GM23338 (cell line): ENCODE measurements at regions not wholly inside any gene's neighbourhood (a gene's known extent, or its start where the extent isn't known, plus 50 kb on each side); places are given as distances from the start of the nearest gene placed in this dataset.

Experiments used
- ATAC-seq: fragments of 200-7000 bp; cut with Tn5 transposase; 3 replicates; pipeline ENCODE4 v1.9.1; 2020
- DNase-seq: peaks from one replicate; pipeline ENCODE4 v3.0.0-alpha.2; 2015; ENCODE audit warnings: low spot score
- H2AFZ ChIP-seq: fragments of 200-600 bp; sonication (generic); 2 replicates; pipeline ENCODE4 v1.8.0; 2016; ENCODE audit warnings: antibody characterized with exemption, mild to moderate bottlenecking, moderate library complexity
- H3F3A ChIP-seq: fragments of 200-600 bp; sonication (generic); replicated peaks from 2 replicates; pipeline ENCODE4 v1.8.0; 2017; ENCODE audit warnings: antibody characterized with exemption, mixed run types, low read depth
- H3K27ac ChIP-seq: fragments of 200-600 bp; sonication (generic); 2 replicates; pipeline ENCODE4 v1.6.1; 2016; ENCODE audit warnings: low read depth
- H3K27me3 ChIP-seq: fragments of 200-600 bp; sonication (generic); 2 replicates; pipeline ENCODE4 v1.8.0; 2016; ENCODE audit warnings: mild to moderate bottlenecking, mixed run types, moderate library complexity; ENCODE audit not compliant: insufficient read depth
- H3K36me3 ChIP-seq: fragments of 200-600 bp; sonication (generic); 2 replicates; pipeline ENCODE4 v1.8.0; 2016; ENCODE audit warnings: mild to moderate bottlenecking; ENCODE audit not compliant: insufficient read depth
- H3K4me1 ChIP-seq: fragments of 200-600 bp; sonication (generic); 2 replicates; pipeline ENCODE4 v1.8.0; 2016; ENCODE audit warnings: mild to moderate bottlenecking, moderate library complexity; ENCODE audit not compliant: insufficient read depth
- H3K4me2 ChIP-seq: fragments of 200-600 bp; sonication (generic); 2 replicates; pipeline ENCODE4 v1.7.1; 2017; ENCODE audit warnings: mixed run types
- H3K4me3 ChIP-seq: fragments of 200-600 bp; sonication (generic); 2 replicates; pipeline ENCODE4 v1.6.1; 2016; ENCODE audit warnings: mixed run types
- H3K79me2 ChIP-seq: fragments of 200-600 bp; sonication (generic); replicated peaks from 2 replicates; pipeline ENCODE4 v1.8.0; 2017; ENCODE audit warnings: mild to moderate bottlenecking; ENCODE audit not compliant: insufficient read depth
- H3K9me2 ChIP-seq: fragments of 200-600 bp; sonication (generic); 2 replicates; pipeline ENCODE4 v1.8.0; 2017; ENCODE audit not compliant: insufficient read depth
- H4K20me1 ChIP-seq: fragments of 200-600 bp; sonication (generic); replicated peaks from 2 replicates; pipeline ENCODE4 v1.8.0; 2017; ENCODE audit warnings: mild to moderate bottlenecking; ENCODE audit not compliant: insufficient read depth
- H3K27ac Mint-ChIP-seq: 2 replicates; pipeline ENCODE4 v1.8.0; 2020; ENCODE audit warnings: inconsistent platforms, mild to moderate bottlenecking, moderate library complexity, mixed read lengths
- H3K27me3 Mint-ChIP-seq: 3 replicates; pipeline ENCODE4 v1.8.0; 2022; ENCODE audit warnings: low read depth, mild to moderate bottlenecking, moderate library complexity, mixed read lengths, inconsistent platforms; ENCODE audit not compliant: insufficient read depth, poor library complexity
- H3K36me3 Mint-ChIP-seq: 3 replicates; pipeline ENCODE4 v1.8.0; 2021; ENCODE audit warnings: low read depth, mild to moderate bottlenecking, inconsistent platforms, moderate library complexity, mixed read lengths
- H3K4me1 Mint-ChIP-seq: 3 replicates; pipeline ENCODE4 v1.8.0; 2020; ENCODE audit warnings: mild to moderate bottlenecking, inconsistent platforms, mixed read lengths
- H3K4me3 Mint-ChIP-seq: 3 replicates; pipeline ENCODE4 v1.8.0; 2021; ENCODE audit warnings: moderate library complexity, mild to moderate bottlenecking, inconsistent platforms, mixed read lengths
- H3K9me3 Mint-ChIP-seq: 3 replicates; pipeline ENCODE4 v1.8.0; 2020; ENCODE audit warnings: moderate library complexity, mild to moderate bottlenecking, inconsistent platforms, mixed read lengths
- CREB1 ChIP-seq: fragments of 250-450 bp; sonication (Bioruptor Pico); IDR thresholded peaks from 2 replicates; pipeline ENCODE4 v1.5.0; 2020; ENCODE audit warnings: low read depth, mild to moderate bottlenecking, moderate library complexity
- EZH2phosphoT487 ChIP-seq: fragments of 200-600 bp; sonication (generic); IDR thresholded peaks from one replicate; pipeline ENCODE4 v1.8.1; 2018; ENCODE audit warnings: antibody characterized with exemption; ENCODE audit not compliant: unreplicated experiment
- JUNB ChIP-seq: IDR thresholded peaks from one replicate; pipeline ENCODE4 v1.6.1; 2016; ENCODE audit warnings: antibody characterized with exemption; ENCODE audit not compliant: unreplicated experiment
- NANOG ChIP-seq: IDR thresholded peaks from 2 replicates; pipeline ENCODE4 v1.6.1; 2016; ENCODE audit warnings: antibody characterized with exemption, borderline replicate concordance
- POLR2AphosphoS5 ChIP-seq: IDR thresholded peaks from 2 replicates; pipeline ENCODE4 v1.6.1; 2016; ENCODE audit warnings: antibody characterized with exemption, low read depth
- STAT1 ChIP-seq: IDR thresholded peaks from one replicate; pipeline ENCODE4 v1.6.1; 2016; ENCODE audit warnings: antibody characterized with exemption; ENCODE audit not compliant: unreplicated experiment
- ZNF114 ChIP-seq: fragments of 250-450 bp; sonication (Bioruptor Pico); IDR thresholded peaks from 2 replicates; pipeline ENCODE4 v1.5.0; 2020; ENCODE audit warnings: mild to moderate bottlenecking, moderate library complexity
- ZNF331 ChIP-seq: fragments of 250-450 bp; sonication (Bioruptor Pico); IDR thresholded peaks from 2 replicates; pipeline ENCODE4 v1.5.0; 2020; ENCODE audit warnings: low read depth, mild to moderate bottlenecking, moderate library complexity
- TF ChIP-seq, protein P1 (sequence below), 2 experiments: fragments of 200-600 bp in 1 of 2; sonication (generic) in 1 of 2; conservative IDR thresholded peaks; 2 replicates each; pipeline versions ENCODE4 v1.5.1 to v1.6.1; 2016 to 2017; ENCODE audit warnings: antibody characterized with exemption in 2 of 2, low read depth in 2 of 2, mild to moderate bottlenecking in 2 of 2, moderate library complexity in 1 of 2
- TF ChIP-seq, protein P2 (sequence below): IDR thresholded peaks from 2 replicates; pipeline ENCODE4 v1.6.1; 2016; ENCODE audit warnings: antibody characterized with exemption
- TF ChIP-seq, protein P3 (sequence below): fragments of 250-450 bp; sonication (Bioruptor Pico); IDR thresholded peaks from 2 replicates; pipeline ENCODE4 v1.5.0; 2020; ENCODE audit warnings: mild to moderate bottlenecking, moderate library complexity

DNA sequence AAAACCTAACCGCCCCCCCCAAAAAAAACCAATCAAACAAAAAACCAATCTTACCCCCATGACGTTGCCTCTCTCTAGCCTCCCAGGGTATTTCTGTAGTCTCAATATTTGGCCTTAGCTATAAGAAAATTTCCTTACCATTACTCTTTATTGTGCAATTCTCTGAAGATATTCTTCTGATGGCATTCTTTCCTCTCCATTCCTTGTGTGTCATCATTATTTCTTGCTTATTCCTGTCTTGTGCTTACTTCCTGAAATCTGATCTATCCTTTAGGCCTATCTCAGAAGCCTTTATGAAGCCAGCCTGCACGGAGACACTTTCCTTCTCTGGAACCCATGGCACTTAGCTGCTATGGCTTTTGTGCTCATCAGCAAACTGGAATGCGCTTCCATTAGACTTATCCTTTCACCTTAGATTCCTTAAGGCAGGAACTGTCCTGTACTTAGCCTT lies 65.9 kb upstream of the DDR1 start (continued):
- TF ChIP-seq, protein P1, sequence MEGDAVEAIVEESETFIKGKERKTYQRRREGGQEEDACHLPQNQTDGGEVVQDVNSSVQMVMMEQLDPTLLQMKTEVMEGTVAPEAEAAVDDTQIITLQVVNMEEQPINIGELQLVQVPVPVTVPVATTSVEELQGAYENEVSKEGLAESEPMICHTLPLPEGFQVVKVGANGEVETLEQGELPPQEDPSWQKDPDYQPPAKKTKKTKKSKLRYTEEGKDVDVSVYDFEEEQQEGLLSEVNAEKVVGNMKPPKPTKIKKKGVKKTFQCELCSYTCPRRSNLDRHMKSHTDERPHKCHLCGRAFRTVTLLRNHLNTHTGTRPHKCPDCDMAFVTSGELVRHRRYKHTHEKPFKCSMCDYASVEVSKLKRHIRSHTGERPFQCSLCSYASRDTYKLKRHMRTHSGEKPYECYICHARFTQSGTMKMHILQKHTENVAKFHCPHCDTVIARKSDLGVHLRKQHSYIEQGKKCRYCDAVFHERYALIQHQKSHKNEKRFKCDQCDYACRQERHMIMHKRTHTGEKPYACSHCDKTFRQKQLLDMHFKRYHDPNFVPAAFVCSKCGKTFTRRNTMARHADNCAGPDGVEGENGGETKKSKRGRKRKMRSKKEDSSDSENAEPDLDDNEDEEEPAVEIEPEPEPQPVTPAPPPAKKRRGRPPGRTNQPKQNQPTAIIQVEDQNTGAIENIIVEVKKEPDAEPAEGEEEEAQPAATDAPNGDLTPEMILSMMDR (conservative IDR thresholded peaks at IDR 0.05; ENCODE audit: low read depth in 2 of 2) = no peak
- no peak for TF ChIP-seq CREB1
- TF ChIP-seq ZNF114 (CRISPR knock-in tag) = no peak
- no peak for TF ChIP-seq EZH2phosphoT487
- no peak for TF ChIP-seq ZNF331
- TF ChIP-seq NANOG = no peak
- TF ChIP-seq, protein P2, sequence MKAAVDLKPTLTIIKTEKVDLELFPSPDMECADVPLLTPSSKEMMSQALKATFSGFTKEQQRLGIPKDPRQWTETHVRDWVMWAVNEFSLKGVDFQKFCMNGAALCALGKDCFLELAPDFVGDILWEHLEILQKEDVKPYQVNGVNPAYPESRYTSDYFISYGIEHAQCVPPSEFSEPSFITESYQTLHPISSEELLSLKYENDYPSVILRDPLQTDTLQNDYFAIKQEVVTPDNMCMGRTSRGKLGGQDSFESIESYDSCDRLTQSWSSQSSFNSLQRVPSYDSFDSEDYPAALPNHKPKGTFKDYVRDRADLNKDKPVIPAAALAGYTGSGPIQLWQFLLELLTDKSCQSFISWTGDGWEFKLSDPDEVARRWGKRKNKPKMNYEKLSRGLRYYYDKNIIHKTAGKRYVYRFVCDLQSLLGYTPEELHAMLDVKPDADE = no peak

DNA sequence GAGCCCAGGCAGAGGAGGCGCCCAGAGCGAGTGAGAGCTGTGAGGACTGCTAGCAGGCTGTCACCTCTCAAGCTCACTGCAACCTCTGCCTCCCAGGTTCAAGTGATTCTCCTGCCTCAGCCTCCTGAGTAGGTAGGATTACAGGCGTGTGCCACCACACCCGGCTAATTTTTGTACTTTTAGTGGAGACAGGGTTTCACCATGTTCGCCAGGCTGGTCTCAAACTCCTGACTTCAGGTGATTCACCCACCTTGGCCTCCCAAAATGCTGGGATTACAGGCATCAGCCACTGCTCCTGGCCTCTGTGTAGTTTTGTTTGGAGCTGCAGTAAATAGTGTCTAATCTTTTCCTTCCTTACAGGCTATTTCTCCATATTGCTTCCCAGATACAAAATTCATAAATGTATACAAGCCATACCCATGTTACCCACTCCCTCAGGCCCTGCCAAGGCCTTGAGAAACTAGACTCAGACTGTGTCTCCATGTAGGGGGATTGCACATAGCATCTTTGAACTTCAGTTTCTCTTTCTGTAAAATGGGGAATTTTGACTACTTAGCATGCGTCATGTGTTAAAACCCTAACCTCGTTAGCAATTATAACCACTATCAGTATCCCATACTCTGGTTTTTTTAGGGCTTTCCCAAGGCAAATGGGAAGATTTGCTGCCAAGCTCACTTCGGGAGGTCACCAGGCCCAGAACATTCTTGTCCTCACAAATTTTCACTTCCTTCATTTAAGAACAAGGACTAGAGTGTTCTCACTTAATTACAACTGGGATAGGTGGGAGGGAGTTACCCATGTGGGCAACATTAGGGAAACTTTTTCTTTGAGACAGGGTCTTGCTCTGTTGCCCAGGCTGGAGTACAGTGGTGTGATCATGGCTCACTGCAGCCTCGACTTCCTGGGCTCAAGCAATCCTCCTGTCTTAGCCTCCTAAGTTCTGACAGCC lies 67.3 kb upstream of the DDR1 start:
- H4K20me1 ChIP-seq = no peaks in the 10 kb centered on the region
- no peaks in the 10 kb centered on the region; the same call in 2 of the 3 replicates for H3K9me3 Mint-ChIP-seq
- peaks cover 6% of the 10 kb centered on the region for H3K27me3 Mint-ChIP-seq
- no peaks in the 10 kb centered on the region for H3K36me3 Mint-ChIP-seq
- H3K4me1 ChIP-seq = no peaks in the 10 kb centered on the region
- no peaks in the 10 kb centered on the region for H3K79me2 ChIP-seq
- no peak overlapping the region for H3K27ac ChIP-seq
- no peak overlapping the region for H3K4me2 ChIP-seq
- H3K36me3 ChIP-seq = no peaks in the 10 kb centered on the region
- ATAC-seq (no peak), DNase-seq (no peak)
- no peak overlapping the region for H3K4me3 ChIP-seq
- no peaks in the 10 kb centered on the region for H3K27me3 ChIP-seq
- H3K27ac Mint-ChIP-seq = no peak overlapping the region
- H2AFZ ChIP-seq = no peak overlapping the region
- no peaks in the 10 kb centered on the region; the same call in 1 of the 2 replicates for H3K9me2 ChIP-seq
- H3F3A ChIP-seq = no peaks in the 10 kb centered on the region
- H3K4me3 Mint-ChIP-seq = no peak overlapping the region; the same call in 2 of the 3 replicates
- peaks cover 4% of the 10 kb centered on the region for H3K4me1 Mint-ChIP-seq
- TF ChIP-seq ZNF114 (CRISPR knock-in tag) = no peak
- TF ChIP-seq JUNB = no peak
- TF ChIP-seq EZH2phosphoT487 = no peak
- no peak for TF ChIP-seq ZNF331
- TF ChIP-seq CREB1 = no peak
- TF ChIP-seq, protein P3, sequence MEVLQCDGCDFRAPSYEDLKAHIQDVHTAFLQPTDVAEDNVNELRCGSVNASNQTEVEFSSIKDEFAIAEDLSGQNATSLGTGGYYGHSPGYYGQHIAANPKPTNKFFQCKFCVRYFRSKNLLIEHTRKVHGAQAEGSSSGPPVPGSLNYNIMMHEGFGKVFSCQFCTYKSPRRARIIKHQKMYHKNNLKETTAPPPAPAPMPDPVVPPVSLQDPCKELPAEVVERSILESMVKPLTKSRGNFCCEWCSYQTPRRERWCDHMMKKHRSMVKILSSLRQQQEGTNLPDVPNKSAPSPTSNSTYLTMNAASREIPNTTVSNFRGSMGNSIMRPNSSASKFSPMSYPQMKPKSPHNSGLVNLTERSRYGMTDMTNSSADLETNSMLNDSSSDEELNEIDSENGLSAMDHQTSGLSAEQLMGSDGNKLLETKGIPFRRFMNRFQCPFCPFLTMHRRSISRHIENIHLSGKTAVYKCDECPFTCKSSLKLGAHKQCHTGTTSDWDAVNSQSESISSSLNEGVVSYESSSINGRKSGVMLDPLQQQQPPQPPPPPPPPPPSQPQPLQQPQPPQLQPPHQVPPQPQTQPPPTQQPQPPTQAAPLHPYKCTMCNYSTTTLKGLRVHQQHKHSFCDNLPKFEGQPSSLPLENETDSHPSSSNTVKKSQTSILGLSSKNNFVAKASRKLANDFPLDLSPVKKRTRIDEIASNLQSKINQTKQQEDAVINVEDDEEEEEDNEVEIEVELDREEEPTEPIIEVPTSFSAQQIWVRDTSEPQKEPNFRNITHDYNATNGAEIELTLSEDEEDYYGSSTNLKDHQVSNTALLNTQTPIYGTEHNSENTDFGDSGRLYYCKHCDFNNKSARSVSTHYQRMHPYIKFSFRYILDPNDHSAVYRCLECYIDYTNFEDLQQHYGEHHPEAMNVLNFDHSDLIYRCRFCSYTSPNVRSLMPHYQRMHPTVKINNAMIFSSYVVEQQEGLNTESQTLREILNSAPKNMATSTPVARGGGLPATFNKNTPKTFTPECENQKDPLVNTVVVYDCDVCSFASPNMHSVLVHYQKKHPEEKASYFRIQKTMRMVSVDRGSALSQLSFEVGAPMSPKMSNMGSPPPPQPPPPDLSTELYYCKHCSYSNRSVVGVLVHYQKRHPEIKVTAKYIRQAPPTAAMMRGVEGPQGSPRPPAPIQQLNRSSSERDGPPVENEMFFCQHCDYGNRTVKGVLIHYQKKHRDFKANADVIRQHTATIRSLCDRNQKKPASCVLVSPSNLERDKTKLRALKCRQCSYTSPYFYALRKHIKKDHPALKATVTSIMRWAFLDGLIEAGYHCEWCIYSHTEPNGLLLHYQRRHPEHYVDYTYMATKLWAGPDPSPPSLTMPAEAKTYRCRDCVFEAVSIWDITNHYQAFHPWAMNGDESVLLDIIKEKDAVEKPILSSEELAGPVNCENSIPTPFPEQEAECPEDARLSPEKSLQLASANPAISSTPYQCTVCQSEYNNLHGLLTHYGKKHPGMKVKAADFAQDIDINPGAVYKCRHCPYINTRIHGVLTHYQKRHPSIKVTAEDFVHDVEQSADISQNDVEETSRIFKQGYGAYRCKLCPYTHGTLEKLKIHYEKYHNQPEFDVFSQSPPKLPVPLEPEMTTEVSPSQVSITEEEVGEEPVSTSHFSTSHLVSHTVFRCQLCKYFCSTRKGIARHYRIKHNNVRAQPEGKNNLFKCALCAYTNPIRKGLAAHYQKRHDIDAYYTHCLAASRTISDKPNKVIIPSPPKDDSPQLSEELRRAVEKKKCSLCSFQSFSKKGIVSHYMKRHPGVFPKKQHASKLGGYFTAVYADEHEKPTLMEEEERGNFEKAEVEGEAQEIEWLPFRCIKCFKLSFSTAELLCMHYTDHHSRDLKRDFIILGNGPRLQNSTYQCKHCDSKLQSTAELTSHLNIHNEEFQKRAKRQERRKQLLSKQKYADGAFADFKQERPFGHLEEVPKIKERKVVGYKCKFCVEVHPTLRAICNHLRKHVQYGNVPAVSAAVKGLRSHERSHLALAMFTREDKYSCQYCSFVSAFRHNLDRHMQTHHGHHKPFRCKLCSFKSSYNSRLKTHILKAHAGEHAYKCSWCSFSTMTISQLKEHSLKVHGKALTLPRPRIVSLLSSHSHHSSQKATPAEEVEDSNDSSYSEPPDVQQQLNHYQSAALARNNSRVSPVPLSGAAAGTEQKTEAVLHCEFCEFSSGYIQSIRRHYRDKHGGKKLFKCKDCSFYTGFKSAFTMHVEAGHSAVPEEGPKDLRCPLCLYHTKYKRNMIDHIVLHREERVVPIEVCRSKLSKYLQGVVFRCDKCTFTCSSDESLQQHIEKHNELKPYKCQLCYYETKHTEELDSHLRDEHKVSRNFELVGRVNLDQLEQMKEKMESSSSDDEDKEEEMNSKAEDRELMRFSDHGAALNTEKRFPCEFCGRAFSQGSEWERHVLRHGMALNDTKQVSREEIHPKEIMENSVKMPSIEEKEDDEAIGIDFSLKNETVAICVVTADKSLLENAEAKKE = no peak
- no peak for TF ChIP-seq STAT1
- TF ChIP-seq POLR2AphosphoS5 = no peak
